ENCODE measurements at regions not wholly inside any gene's neighbourhood (a gene's known extent, or its start where the extent isn't known, plus 50 kb on each side); places are given as distances from the start of the nearest gene placed in this dataset.

DNA sequence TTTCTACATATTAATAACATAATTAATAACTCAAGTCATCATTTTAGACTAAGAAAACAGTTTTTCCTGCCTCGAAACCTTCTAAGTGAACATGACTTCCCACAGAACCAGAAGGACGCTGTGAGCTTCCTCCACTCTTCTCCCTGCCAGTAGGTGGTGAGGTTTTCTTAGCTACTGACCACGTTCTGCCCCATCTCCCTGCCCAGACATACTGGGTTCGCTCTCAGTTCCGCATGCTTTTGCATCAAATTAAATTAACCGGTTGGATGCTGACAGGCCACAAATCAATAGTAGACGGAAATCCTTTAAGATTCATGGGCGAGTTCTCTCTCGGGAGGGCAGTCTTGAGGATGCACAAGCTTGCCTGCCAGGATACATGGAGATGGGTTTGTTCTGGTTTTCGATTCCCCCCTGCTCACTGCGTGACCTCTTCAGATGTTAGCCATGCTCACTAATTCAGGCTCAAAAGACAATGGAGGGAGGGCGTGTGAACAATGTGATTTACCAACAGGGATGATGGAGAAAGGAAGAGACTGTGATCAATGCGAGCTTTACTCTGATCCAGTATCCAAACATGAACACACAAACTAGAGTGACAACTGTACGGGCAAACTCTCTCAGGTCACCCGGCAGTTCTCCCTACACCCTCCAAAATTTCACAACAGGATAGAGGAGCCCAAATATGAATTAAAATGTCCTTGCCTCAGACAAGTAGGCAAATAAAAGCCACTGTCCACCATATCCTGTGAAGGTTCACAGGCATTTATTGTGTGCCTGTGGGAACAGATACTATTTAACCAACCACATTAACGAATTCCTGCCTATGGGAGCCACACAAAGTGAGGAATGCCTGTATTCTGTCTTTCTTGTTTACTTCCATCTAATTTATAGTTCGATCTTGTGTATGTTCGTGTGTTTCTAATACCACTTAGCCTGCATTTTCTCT, 375.7 kb downstream of the EIPR1 start:
- DNase-seq (ENCODE audit: low spot score): peak; percentile 22
- Histone ChIP-seq H3K36me3 (no peaks in the 10 kb centered on the region), H3K4me1 (replicated peaks) (no peaks in the 10 kb centered on the region), H3K27ac (no peak overlapping the region), H3K9me3 (no peaks in the 10 kb centered on the region), H3K27me3 (replicated peaks; ENCODE audit: insufficient read depth) (no peaks in the 10 kb centered on the region), H3K4me3 (no peak overlapping the region)
- WGBS: 38% methylated on average over 18 of the region's 18 CpGs
- TF ChIP-seq POLR2A (IDR thresholded peaks at IDR 0.05): no peak
- TF ChIP-seq POLR2AphosphoS5 (IDR thresholded peaks at IDR 0.05): no peak
- TF ChIP-seq, protein P1, sequence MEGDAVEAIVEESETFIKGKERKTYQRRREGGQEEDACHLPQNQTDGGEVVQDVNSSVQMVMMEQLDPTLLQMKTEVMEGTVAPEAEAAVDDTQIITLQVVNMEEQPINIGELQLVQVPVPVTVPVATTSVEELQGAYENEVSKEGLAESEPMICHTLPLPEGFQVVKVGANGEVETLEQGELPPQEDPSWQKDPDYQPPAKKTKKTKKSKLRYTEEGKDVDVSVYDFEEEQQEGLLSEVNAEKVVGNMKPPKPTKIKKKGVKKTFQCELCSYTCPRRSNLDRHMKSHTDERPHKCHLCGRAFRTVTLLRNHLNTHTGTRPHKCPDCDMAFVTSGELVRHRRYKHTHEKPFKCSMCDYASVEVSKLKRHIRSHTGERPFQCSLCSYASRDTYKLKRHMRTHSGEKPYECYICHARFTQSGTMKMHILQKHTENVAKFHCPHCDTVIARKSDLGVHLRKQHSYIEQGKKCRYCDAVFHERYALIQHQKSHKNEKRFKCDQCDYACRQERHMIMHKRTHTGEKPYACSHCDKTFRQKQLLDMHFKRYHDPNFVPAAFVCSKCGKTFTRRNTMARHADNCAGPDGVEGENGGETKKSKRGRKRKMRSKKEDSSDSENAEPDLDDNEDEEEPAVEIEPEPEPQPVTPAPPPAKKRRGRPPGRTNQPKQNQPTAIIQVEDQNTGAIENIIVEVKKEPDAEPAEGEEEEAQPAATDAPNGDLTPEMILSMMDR (IDR thresholded peaks at IDR 0.05): peak in 3 of 4 experiments; percentile 20 to 56 (median 39)
- intact Hi-C loops (cut with DNase I): loop anchor here (10.0 kb wide), 1 partner anchor 303 kb away; no protein-coding TSS in a partner anchor

DNA sequence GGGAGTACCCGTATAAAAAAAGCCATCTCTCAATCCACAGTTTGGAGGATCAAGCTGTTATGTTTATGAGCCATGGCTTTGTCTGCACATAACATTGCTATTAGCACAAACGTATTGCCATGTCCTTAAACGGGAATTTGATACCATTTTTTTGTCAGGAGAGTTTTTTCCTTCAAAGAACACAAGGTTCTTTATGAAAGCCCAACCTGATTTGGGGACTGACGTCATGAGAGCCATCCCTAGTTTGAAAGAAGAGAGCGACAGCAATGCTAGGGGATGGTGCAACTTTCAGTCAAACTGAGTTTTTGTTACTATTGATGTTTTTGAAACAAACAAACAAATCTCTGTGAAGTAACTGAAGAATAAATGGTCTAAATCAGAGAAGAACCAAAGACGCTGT, 376.6 kb downstream of the EIPR1 start:
- WGBS: 38% methylated on average over 6 of the region's 6 CpGs
- intact Hi-C loops (cut with DNase I): loop anchor here (10.0 kb wide), 1 partner anchor 304 kb away; no protein-coding TSS in a partner anchor
- H3K9me3 ChIP-seq: no peaks in the 10 kb centered on the region
- no peaks in the 10 kb centered on the region for H3K4me1 ChIP-seq (replicated peaks)
- H3K4me3 ChIP-seq: no peak overlapping the region
- H3K36me3 ChIP-seq: no peaks in the 10 kb centered on the region
- no peak for DNase-seq (ENCODE audit: low spot score)
- H3K27me3 ChIP-seq (replicated peaks; ENCODE audit: insufficient read depth): no peaks in the 10 kb centered on the region
- no peak for TF ChIP-seq POLR2AphosphoS5 (IDR thresholded peaks at IDR 0.05)
- TF ChIP-seq POLR2A (IDR thresholded peaks at IDR 0.05): no peak
- TF ChIP-seq, protein P1 (IDR thresholded peaks at IDR 0.05): no peak
- H3K27ac ChIP-seq: no peak overlapping the region

DNA sequence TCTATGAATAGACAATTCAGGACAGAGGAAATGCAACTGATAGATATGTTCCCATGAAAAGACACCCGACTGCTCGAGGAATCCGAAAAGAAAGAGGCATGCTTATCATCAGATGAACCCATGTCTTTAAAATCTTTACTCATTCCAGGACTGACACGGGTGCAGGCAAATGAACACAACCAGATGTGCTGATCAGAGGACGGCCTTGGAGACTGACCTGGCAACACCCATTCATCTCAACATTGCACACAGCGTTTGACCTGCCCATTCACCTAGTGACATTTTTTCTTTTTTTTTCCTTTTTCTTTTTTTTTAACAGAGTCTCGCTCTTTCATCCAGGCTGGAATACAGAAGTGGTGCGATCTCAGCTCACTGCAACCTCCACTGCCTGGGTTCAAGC, 377.5 kb downstream of the EIPR1 start:
- TF ChIP-seq POLR2A (IDR thresholded peaks at IDR 0.05) (no peak), POLR2AphosphoS5 (IDR thresholded peaks at IDR 0.05) (no peak)
- TF ChIP-seq, protein P1 (IDR thresholded peaks at IDR 0.05): no peak
- no peak for DNase-seq (ENCODE audit: low spot score)
- Histone ChIP-seq H3K4me3 (no peak overlapping the region), H3K27ac (no peak overlapping the region), H3K9me3 (no peaks in the 10 kb centered on the region), H3K36me3 (no peaks in the 10 kb centered on the region), H3K27me3 (replicated peaks; ENCODE audit: insufficient read depth) (no peaks in the 10 kb centered on the region), H3K4me1 (replicated peaks) (no peaks in the 10 kb centered on the region)
- intact Hi-C loops (cut with DNase I): loop anchor here (10.0 kb wide), 1 partner anchor 305 kb away; no protein-coding TSS in a partner anchor
- WGBS: 89% methylated on average over 8 of the region's 8 CpGs

DNA sequence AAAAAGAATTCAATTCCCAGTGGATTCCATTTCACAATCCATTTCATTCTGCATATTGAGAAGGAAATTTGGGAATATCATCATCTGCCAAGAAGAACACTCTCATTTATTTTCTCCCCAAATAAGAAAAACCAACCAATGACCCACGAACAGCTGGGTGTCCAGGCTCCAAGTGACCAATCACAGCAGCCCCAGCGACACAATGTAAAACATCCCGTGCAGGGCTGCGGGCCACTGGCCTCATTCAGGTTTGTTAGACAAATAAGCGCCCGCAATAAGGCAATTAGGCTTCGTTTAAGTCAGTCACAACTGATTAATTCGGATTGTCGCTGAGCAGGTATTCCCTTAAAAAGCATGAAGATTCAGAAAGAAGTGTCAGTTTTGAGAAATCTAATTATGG, 378.6 kb downstream of the EIPR1 start:
- Histone ChIP-seq H3K9me3 (no peaks in the 10 kb centered on the region), H3K27me3 (replicated peaks; ENCODE audit: insufficient read depth) (no peaks in the 10 kb centered on the region), H3K27ac (no peak overlapping the region), H3K4me3 (no peak overlapping the region), H3K4me1 (replicated peaks) (no peaks in the 10 kb centered on the region), H3K36me3 (no peaks in the 10 kb centered on the region)
- intact Hi-C loops (cut with DNase I): no loop called here
- TF ChIP-seq POLR2A (IDR thresholded peaks at IDR 0.05): no peak
- WGBS: 65% methylated on average over 9 of the region's 9 CpGs
- DNase-seq (ENCODE audit: low spot score): no peak

DNA sequence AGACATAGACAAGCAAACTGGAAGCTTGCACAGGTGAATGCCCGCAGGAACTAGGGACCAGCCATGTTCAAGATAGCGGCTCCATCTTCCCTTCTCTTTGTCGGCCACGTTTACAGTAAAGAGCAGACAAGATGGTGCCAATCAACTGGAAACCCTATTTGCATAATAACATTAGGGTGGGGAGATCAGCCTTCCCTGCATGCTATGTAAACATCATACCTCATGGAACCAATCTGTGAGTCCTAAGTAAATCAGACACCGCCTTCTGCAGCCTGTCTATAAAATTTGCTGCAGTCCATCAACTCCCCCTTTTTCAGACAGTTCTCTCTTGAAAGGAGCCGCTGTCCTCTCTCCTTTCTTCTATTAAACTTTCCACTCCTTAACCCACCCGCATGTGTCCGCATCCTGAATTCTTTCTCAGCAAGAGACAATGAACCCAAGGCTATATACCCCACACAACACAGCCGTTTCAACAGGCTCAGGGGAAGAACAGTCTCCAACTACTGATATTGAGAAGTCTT, 384.4 kb downstream of the EIPR1 start:
- H3K36me3 ChIP-seq: no peaks in the 10 kb centered on the region
- no peak overlapping the region for H3K27ac ChIP-seq
- H3K9me3 ChIP-seq: no peaks in the 10 kb centered on the region
- H3K27me3 ChIP-seq (replicated peaks; ENCODE audit: insufficient read depth): no peaks in the 10 kb centered on the region
- 48% methylated on average over 9 of the region's 9 CpGs for WGBS
- no peak for DNase-seq (ENCODE audit: low spot score)
- no peak overlapping the region for H3K4me3 ChIP-seq
- H3K4me1 ChIP-seq (replicated peaks): no peaks in the 10 kb centered on the region
- intact Hi-C loops (cut with DNase I): no loop called here
- TF ChIP-seq, protein P1 (IDR thresholded peaks at IDR 0.05): no peak
- no peak for TF ChIP-seq POLR2AphosphoS5 (IDR thresholded peaks at IDR 0.05)
